GM21528 (cell line): ENCODE measurements at regions not wholly inside any gene's neighbourhood (a gene's known extent, or its start where the extent isn't known, plus 50 kb on each side); places are given as distances from the start of the nearest gene placed in this dataset.

ENCODE experiments used
- ATAC-seq: cut with Tn5 transposase; IDR thresholded peaks from one replicate; pipeline ENCODE4 v1.9.1; 2021; ENCODE audit warnings: mild to moderate bottlenecking, moderate library complexity; ENCODE audit not compliant: unreplicated experiment, low FRiP score

- ATAC-seq, result no peak
Observed at GRCh38 chr20:6882561-6883291, 115.2 kb downstream of the BMP2 start.

- no peak for ATAC-seq
Observed at GRCh38 chr20:6884114-6884513, 116.6 kb downstream of the BMP2 start.

DNA sequence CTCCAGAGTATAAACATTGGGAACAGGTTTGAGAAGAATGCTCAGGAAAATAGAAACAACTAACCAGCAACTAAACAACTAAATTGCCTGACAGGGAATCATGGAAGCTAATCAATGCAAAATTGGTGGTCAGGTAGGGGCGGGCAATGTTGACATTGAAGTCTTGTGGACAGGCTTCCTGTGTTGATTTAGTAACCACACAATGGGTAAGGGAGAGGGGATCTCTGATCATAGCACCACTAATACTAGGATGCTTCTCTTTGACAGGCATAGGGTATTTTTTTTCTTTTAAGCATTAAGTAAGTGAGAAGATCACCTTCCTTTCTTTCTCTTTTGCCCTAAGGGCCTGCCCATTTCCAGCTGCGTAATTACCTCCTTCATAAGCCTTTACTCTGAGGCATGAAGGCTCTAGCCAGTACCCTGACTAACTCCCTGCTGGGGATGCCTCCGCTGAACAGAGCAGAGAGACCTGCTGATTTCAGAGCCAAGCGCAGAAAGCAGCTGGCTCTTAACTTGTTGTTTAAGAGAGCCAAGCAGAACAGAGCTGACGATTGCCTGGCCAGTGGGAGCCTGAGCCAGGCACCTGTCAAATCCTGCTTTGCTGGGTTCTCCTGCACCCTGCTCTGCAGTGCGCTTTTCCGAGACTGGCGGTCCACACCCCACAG is 118.7 kb downstream of the BMP2 start:
- ATAC-seq, result no peak

DNA sequence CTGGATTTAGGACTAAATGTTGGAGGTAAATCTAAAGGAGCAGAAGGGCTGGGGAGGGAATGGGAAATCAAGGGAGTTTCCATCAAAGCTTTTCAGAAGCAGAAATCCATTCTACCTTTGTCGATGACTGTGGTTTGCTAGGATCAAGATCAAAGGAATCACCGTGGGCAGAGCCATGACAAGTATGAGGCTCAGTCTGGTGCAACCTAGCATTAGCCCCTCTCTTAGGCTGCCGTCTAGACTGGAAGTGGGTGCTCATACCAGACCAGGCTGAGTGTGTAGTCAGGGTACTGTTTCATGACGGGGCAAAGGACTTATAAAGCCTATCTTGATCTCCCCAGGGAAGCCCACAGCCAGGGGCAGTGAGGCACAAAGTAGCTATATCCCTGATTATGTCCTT is 120.5 kb downstream of the BMP2 start:
- ATAC-seq, result no peak

DNA sequence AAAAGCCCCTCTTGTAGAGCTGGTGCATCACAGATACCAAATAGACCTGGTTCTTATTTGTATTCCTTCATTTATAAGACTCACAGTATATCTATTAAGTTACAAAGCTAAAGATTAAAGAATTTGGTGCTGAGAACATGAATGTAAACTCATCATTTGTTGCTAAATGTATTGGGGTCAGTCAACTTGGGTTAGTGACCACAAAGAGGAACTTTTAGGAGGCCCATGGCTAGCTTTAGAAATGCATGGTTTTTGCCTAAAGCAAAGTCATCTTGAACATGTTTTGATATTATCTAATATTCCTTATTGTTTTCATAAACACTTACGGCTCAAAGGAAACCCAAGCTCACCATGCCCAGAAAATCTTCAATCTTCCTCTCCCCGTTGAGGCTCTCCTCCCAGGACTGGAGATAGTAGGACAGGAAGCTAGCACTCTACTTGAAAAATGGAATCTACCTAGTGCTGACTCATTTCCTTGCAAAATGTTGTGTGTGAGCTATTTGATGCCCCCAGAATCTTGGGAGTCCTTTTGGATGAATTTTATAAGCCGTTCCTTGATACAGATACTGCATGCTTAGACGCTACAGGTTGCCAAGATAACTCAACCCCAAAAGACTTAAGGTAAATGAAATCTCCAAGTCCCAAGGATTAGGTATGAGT is 121.4 kb downstream of the BMP2 start:
- ATAC-seq, result no peak

DNA sequence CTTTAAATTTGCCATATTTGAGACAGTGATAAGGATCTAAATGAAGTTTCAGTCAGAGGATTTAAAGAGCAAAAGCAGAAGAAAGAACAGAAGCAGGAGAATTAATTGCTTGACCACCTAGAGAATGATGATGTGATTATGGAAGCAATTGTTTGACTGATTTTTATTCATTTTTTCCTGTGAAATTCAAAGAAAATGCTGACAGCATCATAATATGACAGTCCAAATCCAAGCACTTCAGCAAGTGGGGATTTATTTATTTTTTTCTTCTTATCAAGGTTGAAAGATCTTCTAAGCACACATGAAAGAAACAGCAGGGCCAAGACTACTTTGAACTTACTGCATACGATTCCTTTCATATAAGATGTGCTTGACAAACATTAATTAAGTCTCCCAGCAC is 125.2 kb downstream of the BMP2 start:
- no peak for ATAC-seq

GRCh38 chr20:6898928-6899327 is 131.4 kb downstream of the BMP2 start:
- no peak for ATAC-seq

- no peak for ATAC-seq
Observed at GRCh38 chr20:6906871-6907270, 139.4 kb downstream of the BMP2 start.

GRCh38 chr20:6908673-6909072 is 141.2 kb downstream of the BMP2 start:
- no peak for ATAC-seq

DNA sequence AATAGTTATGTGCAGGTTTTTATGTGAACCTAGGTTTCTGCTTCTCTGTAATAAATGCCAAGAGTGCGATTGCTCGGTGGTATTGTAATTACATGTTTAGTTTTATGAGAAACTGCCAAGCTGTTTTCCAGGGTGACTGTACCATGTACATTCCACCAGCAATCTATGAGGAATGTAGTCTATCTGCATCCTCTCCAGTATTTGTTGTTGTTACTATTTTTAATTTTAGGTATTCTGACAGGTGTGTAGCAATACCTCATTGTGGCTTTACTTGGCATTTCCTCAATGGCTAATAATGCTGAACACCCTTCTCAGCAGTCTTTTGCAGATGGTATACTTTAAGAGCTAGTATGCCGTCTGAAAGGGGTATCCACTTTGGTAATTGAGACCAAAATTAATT is 142.1 kb downstream of the BMP2 start:
- no peak for ATAC-seq

DNA sequence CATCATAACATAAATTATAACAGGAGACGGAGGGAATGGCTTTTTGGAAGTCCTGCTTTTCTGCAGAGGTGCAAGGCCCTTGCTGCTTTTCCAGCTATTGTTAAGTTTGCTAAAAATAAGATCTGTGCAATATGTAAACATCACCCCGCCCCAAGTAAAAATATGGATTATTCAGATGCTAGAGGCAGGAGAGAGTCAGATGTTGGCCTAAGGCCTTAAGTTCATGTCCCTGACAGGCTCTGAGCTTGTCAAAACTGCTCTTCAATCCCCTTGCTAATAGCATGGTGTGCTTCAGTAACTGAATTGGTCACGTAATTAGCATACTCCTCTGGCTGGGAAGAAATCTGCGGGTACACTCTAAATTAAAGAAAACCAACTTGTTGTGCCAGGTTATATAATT is 147.5 kb downstream of the BMP2 start:
- ATAC-seq, result no peak

GRCh38 chr20:6916938-6917337 is 149.5 kb downstream of the BMP2 start:
- ATAC-seq, result no peak

DNA sequence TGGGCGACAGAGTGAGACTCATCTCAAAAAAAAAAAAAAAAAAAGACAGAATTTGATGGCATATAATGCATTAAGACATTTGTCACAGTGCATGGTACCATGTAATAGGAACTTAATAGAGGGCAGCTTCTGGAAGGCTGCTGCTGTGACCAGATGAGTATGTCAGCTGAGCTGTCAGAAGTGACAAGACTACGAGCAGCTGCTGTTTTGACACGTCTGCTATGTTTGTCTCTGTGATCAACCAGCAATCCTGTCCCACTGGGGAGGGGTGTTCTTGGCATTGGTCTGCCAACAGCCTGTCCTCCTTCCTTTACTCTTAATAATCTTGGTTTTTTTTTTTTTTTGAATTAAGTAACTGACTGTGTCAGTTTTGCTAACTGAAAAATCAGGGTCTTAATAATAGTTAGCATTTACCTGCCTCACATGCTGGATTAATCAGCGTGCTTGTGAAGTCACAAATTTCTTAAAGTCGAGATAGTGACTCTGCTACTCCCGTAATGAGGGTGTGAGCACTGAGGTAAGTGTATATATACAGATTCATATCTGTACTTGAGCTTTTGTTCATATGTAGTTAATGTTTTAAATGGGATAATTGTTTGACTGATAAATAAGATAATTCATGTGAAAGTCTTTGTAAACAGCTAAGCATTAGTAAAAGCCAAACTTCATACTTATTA is 152.4 kb downstream of the BMP2 start:
- no peak for ATAC-seq

GRCh38 chr20:6920991-6921613 is 153.6 kb downstream of the BMP2 start:
- ATAC-seq, result no peak

DNA sequence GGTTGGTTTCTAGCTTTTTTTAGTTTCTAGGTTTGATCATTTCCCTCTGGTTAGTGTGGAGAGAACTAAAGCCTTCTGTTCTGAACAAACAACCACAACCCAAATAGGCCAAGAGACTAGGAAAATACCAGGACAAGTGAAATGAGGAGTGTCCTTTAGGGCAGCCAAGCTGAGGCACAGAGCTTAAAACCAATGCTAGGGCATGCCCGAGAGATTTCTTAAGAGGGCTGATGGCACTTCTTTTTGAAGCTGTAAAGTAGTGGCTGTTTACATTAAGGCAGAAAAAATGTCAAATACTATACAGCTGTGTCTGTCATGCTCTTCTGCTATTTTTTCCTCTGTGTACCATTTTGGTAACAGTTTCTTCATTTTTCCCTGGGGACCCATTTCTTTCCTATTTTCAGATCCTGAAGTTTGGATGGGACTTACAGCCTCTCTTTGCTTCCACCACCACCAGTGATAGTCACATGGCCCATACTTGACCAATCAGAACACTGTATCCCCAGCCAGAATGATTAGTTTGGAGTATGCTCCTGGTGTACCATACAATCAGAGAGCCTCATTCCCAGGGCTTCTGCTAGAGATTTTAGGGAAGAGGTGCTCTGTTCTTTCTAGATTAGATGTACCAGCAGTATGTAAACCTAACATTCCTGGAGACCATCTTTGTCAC is 154.4 kb downstream of the BMP2 start:
- ATAC-seq, result no peak

DNA sequence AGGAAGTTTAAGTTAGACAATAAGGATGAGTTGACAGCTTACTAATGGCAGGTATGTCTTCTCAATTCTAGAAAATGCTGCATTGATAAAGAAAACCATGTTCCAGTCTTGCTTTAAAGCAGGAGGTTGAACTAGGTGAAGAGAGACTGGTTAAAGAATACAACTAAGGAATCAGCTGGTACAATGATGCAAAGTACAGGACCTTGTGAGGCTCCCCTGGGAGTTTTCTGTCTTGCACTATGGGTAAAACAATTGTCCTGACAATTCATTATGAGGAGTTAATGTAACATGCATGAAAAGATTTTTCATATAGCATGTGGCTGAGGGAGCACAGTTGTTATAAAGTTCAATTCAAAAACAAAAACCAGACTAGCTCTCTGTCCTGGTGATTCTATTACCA is 157.2 kb downstream of the BMP2 start:
- no peak for ATAC-seq

DNA sequence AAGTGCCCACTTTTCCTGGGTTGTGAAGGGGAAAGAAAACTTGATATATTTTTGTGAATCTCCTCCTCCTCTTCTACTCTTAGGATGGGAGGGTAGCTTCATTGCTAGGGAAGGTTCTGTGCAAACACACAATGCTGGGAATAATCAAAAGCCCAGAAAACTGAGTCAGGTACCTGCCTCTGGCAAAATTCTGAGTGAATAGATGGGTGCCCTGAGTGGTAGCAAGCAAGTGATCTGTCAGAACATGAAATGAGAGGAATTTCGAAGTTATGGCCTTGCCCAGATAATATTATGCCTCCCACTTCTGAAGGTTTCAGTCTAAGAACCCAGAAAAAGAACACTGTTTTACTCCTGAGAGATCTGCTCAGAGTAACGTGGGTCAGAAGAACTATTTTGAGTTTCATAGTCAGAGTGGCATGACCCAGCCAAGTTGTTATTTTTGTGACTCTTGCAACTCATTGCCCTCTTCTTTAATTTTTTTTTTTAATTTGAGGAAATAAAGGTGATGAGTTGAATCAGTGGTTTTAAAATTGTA is 158.3 kb downstream of the BMP2 start:
- ATAC-seq, result no peak

DNA sequence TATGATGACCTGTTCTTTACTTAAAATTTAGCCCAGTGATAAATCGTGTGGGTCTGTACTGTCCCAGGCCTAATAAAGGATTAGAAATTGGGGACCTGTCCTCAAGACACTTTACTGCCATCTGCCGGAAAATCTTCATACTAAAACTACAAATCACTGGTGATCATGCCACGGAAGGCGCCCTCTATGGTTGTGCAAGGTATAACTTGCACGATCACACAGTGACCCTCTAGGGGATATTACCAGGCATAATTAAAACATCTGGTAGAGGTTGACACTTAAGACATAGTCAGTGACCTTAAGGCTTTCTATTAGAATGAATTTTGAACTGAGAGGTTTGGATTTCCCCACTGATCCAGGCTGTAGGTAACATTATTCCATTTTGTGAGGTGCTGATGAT is 172.6 kb downstream of the BMP2 start:
- ATAC-seq, result no peak

- no peak for ATAC-seq
Observed at GRCh38 chr20:6940876-6941275, 173.4 kb downstream of the BMP2 start.

- no peak for ATAC-seq
Observed at GRCh38 chr20:6941571-6941970, 174.1 kb downstream of the BMP2 start.
